HCT116 (cell line): ENCODE measurements at regions not wholly inside any gene's neighbourhood (a gene's known extent, or its start where the extent isn't known, plus 50 kb on each side); places are given as distances from the start of the nearest gene placed in this dataset.

ENCODE experiments used
- CBX3 ChIP-seq: IDR thresholded peaks from 2 replicates; pipeline ENCODE4 v1.6.1; 2012; ENCODE audit warnings: low read depth
- EGR1 ChIP-seq: IDR thresholded peaks from 2 replicates; pipeline ENCODE4 v1.6.1; 2012; ENCODE audit warnings: low read depth
- ELF1 ChIP-seq: IDR thresholded peaks from 2 replicates; pipeline ENCODE4 v1.6.1; 2012; ENCODE audit warnings: low read depth, borderline replicate concordance
- POLR2AphosphoS5 ChIP-seq: IDR thresholded peaks from 2 replicates; pipeline ENCODE4 v1.6.1; 2011; ENCODE audit warnings: mild to moderate bottlenecking, low read depth, low read length, moderate library complexity
- RAD21 ChIP-seq: IDR thresholded peaks from 2 replicates; pipeline ENCODE4 v1.6.1; 2012; ENCODE audit warnings: low read depth, mild to moderate bottlenecking
- SRF ChIP-seq: IDR thresholded peaks from 2 replicates; pipeline ENCODE4 v1.6.1; 2012; ENCODE audit warnings: low read depth
- YY1 ChIP-seq: IDR thresholded peaks from 2 replicates; pipeline ENCODE4 v1.6.1; 2011; ENCODE audit warnings: low read length, low read depth, moderate library complexity, mild to moderate bottlenecking; ENCODE audit not compliant: insufficient replicate concordance; ENCODE audit errors: extremely low read depth
- ZFX ChIP-seq: fragments of 450-650 bp; IDR thresholded peaks from 2 replicates; pipeline ENCODE4 v1.6.1; 2017
- TF ChIP-seq, protein P1 (sequence below): IDR thresholded peaks from 2 replicates; pipeline ENCODE4 v1.6.1; 2012
- TF ChIP-seq, protein P2 (sequence below): IDR thresholded peaks from 2 replicates; pipeline ENCODE4 v1.6.1; 2012; ENCODE audit warnings: low read depth
- TF ChIP-seq, protein P3 (sequence below): IDR thresholded peaks from 2 replicates; pipeline ENCODE4 v1.6.1; 2012

DNA sequence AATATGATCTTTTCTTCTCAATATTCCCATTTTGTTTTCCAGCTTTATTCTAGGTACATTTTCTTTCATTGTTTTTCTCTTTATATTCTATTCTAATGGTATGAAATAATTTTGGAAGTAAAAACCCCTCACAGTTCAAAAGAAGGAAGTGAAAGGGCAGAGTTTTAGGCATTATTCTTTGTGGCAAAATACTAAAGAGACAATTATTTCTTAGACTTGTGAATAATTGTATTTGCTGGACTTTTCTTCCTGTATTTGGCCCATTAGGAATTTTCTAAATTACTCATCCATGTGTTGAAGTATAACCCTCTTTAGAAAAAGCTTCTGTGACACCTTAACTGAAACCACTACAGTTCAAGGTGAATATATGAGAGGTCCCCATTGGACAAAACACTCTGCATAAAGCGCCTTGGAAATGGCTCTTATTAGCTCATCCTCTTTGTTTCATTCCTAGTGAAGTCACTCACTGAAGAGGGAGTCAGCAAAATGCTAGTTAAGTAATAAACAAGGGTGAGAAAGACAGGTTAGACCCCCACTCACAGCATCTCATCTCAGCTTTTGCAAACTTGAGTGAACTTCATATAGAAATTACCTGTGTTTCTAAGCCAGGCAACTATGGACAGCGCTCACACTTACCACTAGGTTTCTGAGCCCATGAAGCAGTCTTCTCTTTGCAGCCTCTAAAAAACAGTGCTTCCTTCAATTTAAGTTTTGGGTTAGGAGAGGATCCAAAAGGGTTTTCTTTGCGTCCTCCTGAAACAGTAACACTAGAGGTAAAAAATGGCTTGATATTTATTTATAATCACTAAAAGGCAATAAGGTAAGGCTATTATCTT is 327.5 kb downstream of the ARPP21 start (continued):
- TF ChIP-seq SRF (no peak), YY1 (no peak), POLR2AphosphoS5 (no peak), EGR1 (no peak), RAD21 (no peak), ELF1 (no peak), CBX3 (no peak), ZFX (no peak)
- TF ChIP-seq, protein P1, sequence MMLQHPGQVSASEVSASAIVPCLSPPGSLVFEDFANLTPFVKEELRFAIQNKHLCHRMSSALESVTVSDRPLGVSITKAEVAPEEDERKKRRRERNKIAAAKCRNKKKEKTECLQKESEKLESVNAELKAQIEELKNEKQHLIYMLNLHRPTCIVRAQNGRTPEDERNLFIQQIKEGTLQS, result no peak
- TF ChIP-seq, protein P2, sequence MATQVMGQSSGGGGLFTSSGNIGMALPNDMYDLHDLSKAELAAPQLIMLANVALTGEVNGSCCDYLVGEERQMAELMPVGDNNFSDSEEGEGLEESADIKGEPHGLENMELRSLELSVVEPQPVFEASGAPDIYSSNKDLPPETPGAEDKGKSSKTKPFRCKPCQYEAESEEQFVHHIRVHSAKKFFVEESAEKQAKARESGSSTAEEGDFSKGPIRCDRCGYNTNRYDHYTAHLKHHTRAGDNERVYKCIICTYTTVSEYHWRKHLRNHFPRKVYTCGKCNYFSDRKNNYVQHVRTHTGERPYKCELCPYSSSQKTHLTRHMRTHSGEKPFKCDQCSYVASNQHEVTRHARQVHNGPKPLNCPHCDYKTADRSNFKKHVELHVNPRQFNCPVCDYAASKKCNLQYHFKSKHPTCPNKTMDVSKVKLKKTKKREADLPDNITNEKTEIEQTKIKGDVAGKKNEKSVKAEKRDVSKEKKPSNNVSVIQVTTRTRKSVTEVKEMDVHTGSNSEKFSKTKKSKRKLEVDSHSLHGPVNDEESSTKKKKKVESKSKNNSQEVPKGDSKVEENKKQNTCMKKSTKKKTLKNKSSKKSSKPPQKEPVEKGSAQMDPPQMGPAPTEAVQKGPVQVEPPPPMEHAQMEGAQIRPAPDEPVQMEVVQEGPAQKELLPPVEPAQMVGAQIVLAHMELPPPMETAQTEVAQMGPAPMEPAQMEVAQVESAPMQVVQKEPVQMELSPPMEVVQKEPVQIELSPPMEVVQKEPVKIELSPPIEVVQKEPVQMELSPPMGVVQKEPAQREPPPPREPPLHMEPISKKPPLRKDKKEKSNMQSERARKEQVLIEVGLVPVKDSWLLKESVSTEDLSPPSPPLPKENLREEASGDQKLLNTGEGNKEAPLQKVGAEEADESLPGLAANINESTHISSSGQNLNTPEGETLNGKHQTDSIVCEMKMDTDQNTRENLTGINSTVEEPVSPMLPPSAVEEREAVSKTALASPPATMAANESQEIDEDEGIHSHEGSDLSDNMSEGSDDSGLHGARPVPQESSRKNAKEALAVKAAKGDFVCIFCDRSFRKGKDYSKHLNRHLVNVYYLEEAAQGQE, result no peak
- TF ChIP-seq, protein P3, sequence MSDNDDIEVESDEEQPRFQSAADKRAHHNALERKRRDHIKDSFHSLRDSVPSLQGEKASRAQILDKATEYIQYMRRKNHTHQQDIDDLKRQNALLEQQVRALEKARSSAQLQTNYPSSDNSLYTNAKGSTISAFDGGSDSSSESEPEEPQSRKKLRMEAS, result no peak
- TF ChIP-seq, all 23 proteins: peak for 0
